Breast epithelium (tissue), 4 donors: ENCODE measurements at regions not wholly inside any gene's neighbourhood (a gene's known extent, or its start where the extent isn't known, plus 50 kb on each side); places are given as distances from the start of the nearest gene placed in this dataset.

ENCODE experiments used
- DNase-seq, 2 donors: peaks; one replicate each; pipeline ENCODE4 v3.0.0-alpha.2; 2019; ENCODE audit warnings: low spot score in 2 of 2
- H3K27ac ChIP-seq, 2 donors: fragments of 200-600 bp; sonication (generic) in 1 of 2; one replicate each; pipeline ENCODE4 v1.5.1; 2016 to 2019; ENCODE audit warnings: mild to moderate bottlenecking in 1 of 2
- H3K27me3 ChIP-seq, 2 donors: fragments of 200-600 bp; sonication (generic) in 1 of 2; one replicate each; pipeline versions ENCODE4 v1.5.1 to v1.6.0; 2017 to 2019; ENCODE audit warnings: control low read depth in 1 of 2, mild to moderate bottlenecking in 1 of 2
- H3K36me3 ChIP-seq: fragments of 200-600 bp; one replicate; pipeline ENCODE4 v1.5.1; 2019
- H3K4me1 ChIP-seq, 2 donors: fragments of 200-600 bp; sonication (generic); one replicate each; pipeline ENCODE4 v1.5.1; 2016 to 2019; ENCODE audit warnings: control low read depth in 1 of 2
- H3K4me3 ChIP-seq, 3 donors: fragments of 200-600 bp; sonication (generic); 1 replicate in 2 of 3; 2 replicates in 1 of 3; pipeline ENCODE4 v1.5.1; 2016 to 2019; ENCODE audit warnings: mild to moderate bottlenecking in 3 of 3, moderate library complexity in 2 of 3
- H3K9me3 ChIP-seq, 2 donors: fragments of 200-600 bp; sonication (generic) in 1 of 2; one replicate each; pipeline ENCODE4 v1.5.1; 2016 to 2019; ENCODE audit warnings: control low read depth in 1 of 2
- POLR2A ChIP-seq: fragments of 450-650 bp; IDR thresholded peaks from one replicate; pipeline ENCODE4 v1.6.1; 2016; ENCODE audit warnings: antibody characterized with exemption, mild to moderate bottlenecking, moderate library complexity
- POLR2AphosphoS5 ChIP-seq, 3 donors: sonication (generic); formaldehyde crosslinking; IDR thresholded peaks; one replicate each; pipeline ENCODE4 v1.6.1; 2017; ENCODE audit warnings: antibody characterized with exemption in 3 of 3
- intact Hi-C: fragments of 100-400 bp; cut with DNase I; formaldehyde crosslinking; loops from one replicate; pipeline ENCODE4 v1.15.1; 2023; ENCODE audit warnings: low total_unique reads
- TF ChIP-seq, protein P1 (sequence below), 3 donors: fragments of 450-650 bp; IDR thresholded peaks; one replicate each; pipeline ENCODE4 v1.5.1; 2016 to 2017; ENCODE audit warnings: antibody characterized with exemption in 3 of 3, mild to moderate bottlenecking in 3 of 3, moderate library complexity in 3 of 3

DNA sequence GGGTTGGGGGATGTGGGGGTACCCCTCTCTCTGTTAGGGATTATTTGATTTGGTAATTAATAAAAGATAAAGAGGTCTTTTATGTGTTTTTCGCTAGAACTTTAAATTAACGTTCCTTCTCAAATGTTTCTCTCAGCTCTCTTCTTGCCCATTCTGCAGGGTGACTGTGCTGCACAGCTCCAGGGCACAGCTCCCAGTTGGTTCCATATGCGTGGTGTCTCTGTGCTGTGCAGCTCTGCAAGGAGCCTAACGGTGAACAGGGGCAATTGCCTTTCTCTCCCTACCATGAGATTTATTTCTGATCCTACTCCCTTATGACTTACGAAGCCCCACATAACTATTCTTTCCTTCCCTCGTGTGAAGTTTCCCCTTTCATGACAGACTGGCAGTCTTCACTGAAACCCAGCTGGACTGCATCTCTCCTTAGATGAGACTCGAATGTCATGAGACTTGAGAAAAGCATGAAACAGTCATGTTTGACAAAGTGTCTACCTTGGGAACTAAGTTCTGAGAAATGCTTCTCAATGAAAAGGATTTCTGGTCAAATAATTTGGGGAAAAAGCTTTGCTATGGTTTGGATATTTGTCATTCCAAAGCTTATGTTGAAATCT is 50.2 kb upstream of the SPRY1 start:
- no peak for TF ChIP-seq POLR2A
- TF ChIP-seq, protein P1, sequence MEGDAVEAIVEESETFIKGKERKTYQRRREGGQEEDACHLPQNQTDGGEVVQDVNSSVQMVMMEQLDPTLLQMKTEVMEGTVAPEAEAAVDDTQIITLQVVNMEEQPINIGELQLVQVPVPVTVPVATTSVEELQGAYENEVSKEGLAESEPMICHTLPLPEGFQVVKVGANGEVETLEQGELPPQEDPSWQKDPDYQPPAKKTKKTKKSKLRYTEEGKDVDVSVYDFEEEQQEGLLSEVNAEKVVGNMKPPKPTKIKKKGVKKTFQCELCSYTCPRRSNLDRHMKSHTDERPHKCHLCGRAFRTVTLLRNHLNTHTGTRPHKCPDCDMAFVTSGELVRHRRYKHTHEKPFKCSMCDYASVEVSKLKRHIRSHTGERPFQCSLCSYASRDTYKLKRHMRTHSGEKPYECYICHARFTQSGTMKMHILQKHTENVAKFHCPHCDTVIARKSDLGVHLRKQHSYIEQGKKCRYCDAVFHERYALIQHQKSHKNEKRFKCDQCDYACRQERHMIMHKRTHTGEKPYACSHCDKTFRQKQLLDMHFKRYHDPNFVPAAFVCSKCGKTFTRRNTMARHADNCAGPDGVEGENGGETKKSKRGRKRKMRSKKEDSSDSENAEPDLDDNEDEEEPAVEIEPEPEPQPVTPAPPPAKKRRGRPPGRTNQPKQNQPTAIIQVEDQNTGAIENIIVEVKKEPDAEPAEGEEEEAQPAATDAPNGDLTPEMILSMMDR (IDR thresholded peaks at IDR 0.05), result no peak
- TF ChIP-seq POLR2AphosphoS5 (IDR thresholded peaks at IDR 0.05), result no peak
- Histone ChIP-seq H3K36me3 (no peaks in the 10 kb centered on the region), H3K27ac (no peak overlapping the region), H3K4me1 (no peaks in the 10 kb centered on the region), H3K27me3 (no peaks in the 10 kb centered on the region), H3K9me3 (no peaks in the 10 kb centered on the region), H3K4me3 (no peak overlapping the region)
- no peak for DNase-seq
- intact Hi-C loops, result no loop called here
